Germinal center (tissue), 1 donor: ENCODE measurements at regions not wholly inside any gene's neighbourhood (a gene's known extent, or its start where the extent isn't known, plus 50 kb on each side); places are given as distances from the start of the nearest gene placed in this dataset.
A peak's percentile ranks its signal among the peaks of the same experiment; 100 is the strongest.

Experiments
- DNase-seq: peaks from one replicate; pipeline ENCODE4 v3.0.0; 2012; ENCODE audit warnings: mixed read lengths, low spot score

DNA sequence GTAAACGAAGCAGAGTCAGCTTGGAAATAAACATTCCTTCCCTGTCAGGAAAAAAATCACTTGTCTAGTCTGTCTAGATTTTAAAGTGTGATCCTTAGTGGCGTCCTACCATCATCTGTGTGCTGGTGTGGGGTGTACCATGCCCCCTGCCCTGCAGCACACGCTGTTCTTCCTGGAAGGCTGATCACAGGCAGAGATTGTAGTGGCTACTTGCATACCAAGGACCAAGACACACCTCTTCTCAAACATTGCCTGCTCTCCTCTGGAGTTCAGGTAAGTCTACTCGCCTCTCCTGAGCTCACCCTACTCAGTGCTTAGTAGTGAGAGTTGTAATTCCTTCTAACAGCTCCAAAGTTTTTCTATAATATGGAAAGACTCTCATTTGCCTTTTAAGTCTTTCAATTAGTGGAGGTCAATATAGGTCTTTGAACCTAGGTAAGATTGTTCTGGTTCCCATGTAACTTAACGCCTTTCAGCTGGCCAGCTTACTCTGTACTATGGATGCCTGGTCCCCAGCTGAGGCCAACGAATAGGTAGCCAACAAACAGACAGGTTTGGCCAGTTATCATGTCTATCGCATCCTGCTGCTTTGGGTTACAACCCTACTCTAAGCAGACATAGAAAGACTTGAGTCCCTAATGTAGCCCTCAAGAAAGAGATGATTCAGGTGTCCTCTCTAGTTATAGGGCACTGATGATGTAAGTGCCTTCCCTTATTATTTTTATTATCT is 55.4 kb downstream of the XCL1 start:
- no peak for DNase-seq

DNA sequence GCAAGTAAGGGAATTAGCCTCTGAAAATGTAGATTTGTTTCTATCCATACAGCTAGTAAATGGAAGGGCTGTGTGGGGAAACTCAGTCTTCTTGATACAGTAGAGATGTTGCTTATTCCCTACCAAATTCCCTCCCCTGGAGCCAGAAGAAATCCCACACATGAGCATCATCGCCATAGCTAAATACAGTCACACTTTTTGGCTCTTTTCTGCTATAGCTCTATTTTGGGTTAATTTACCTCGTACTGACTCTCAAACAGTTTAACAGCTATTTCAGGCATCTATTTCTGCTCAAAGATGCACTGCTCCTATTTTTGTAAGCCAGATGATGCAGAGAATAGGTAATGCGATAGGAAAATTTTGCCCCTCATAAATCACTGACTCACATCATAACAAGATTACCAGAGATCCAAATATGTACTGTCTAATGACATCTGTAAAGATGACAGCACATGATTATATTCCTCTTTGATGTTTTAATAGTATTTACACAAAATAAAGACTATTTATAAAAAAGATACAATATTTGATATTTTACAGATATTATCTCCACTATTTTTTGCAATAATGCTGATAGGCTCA is 58.6 kb downstream of the XCL1 start:
- DNase-seq, result no peak

DNA sequence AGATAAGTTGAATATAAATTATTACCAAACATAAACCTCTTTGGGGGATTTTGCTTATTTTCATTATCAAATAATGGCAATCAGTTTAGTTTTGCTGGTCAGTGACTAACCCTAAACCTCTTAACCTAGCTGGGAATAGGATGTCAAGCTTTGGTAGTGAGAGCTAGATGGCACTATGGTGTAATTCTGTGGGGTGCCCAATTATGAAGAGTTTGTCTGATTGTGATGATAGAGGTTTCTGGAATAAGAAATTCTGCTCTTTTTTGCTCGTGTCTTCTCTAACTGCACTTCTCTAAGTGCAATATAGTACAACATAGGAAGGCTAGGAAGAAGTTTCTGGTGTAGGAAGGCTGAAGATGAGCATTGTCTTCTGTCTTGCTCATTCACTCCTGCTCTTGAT is 59.8 kb downstream of the XCL1 start:
- no peak for DNase-seq

DNA sequence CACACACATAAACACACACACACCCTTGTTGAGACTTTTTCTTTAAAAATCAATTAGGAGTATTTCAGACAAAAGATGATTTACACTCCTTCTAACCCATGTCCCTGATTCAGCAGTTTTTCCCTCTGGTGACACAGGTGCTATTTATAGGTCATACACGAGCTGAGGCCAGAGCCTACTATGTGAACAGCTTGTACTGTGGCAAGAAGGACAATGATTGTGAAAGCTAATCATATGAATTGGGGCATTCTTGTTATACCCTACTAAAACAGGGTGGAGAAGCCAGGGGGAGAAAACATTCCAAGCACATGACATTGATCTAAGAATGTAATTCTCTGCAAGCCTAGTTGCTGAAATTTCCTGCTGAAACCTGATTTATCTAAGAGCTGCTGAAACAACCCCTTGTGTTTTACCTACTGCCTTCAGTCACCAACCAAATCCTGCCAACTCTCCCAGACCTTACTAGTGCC is 60.3 kb downstream of the XCL1 start:
- DNase-seq, result no peak

DNA sequence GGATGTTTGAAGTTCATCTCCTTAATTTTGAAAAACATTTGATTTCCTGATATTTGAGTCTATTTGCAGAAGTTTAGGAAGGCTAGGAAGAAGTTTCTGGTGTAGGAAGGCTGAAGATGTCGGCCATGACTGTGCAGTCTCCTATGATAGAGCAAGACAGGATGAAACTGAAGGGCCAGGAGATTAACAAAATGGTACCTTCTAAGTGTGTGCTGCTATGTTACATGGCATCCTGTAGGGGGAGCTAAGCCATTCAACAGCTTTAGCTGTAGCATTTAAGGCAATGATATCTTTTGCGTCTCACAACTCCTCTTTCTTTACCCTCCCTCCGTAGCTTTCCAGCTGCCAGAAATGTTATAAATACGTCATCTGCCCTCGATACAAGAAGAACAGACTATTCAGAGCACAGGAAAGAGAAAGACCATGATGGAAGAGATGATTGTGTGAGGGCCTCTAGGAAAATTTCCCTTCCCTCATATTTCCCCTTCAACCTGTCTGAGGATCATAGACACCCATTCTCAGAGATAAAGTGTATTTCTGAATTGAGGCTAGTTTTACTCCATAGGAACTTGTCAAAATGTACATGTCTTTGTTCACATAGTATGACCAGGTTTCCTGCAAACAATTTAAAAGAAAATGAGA is 61.1 kb downstream of the XCL1 start:
- DNase-seq, result peak; percentile 14

DNA sequence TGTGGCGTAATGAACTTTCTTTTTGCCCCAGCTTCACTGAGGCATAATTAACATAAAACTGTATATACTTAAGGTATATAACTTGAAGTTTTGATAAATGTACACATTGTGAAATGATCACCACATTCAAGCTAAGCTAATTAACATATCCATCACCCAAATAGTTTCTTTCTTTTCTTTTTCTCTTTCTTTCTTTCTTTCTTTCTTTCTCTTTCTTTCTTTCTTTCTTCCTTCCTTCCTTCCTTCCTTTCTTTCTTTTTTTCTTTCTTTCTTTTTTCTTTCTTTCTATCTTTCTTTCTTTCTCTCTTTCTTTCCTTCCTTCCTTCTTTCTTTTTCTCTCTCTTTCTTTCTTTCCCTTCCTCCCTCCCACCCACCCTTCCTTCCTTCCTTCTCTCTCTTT is 62.5 kb downstream of the XCL1 start:
- no peak for DNase-seq

DNA sequence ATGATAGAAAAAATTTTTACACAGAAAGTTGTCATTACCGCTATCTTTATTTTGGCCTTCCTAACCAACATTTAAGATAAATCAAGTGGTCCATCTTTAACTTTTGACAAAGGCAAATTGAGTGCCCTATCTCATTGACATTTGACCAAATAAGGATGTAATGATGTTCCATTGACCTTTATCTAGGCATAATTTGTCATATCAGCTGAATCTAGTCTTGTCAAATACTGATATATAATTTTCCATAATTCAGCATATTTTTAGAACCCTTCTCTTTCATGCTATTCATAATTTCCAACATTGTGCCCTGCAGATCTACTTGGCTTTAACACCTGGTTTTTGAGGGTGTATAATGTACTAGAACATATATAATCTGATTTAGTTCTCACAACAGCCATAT is 63.8 kb downstream of the XCL1 start:
- no peak for DNase-seq

DNA sequence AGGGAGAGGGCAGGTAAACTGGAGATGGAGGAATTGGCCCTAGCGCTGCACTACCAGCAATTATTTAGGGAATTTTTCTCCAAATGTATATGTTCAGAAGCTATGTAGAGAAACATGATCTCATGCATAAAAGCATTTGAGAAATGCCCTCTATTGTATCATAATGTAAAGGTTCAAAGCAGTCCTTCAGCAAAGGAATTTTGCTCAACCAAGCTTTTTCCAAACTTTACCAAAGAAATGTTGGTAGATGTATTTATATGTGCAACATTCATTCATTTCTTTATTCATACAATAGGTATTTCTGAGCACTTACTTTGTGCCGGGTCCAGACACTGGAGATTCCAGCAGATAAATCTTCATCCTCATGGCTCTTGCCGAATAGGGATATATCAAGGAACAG is 64.4 kb downstream of the XCL1 start:
- no peak for DNase-seq

DNA sequence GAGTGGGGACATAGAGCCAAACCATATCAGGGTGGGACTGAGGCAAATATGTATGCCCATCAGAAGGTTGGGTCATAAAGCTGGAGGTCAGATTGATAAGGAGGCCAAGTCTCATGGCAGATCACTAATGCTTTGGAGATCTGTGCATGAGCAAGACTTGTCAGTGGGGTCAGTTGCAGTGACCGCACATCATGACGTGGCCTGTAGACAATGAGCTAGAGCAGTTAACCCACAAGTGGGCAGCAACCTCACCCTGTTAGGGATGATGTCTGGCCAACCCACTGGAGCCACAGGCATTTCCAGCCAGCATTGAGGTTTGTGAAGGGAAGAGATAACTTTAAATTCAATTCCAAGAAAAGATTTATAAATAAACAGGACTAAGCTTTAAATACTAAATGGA is 66.7 kb downstream of the XCL1 start:
- DNase-seq, result no peak
